ENCODE measurements at regions not wholly inside any gene's neighbourhood (a gene's known extent, or its start where the extent isn't known, plus 50 kb on each side); places are given as distances from the start of the nearest gene placed in this dataset.

- no peak for DNase-seq (ENCODE audit: low spot score)
- no peak overlapping the region for H3K27ac ChIP-seq (ENCODE audit: poor library complexity, severe bottlenecking)
- H3K27me3 ChIP-seq (ENCODE audit: insufficient read depth, poor library complexity, severe bottlenecking): no peaks in the 10 kb centered on the region
- H3K4me1 ChIP-seq (ENCODE audit: insufficient read depth, poor library complexity, severe bottlenecking): no peaks in the 10 kb centered on the region
- ATAC-seq (ENCODE audit: low read depth): no peak
- TF ChIP-seq CTCF (IDR thresholded peaks at IDR 0.05; ENCODE audit: poor library complexity, severe bottlenecking): no peak
- no peaks in the 10 kb centered on the region for H3K36me3 ChIP-seq (ENCODE audit: low read depth)
- H3K4me3 ChIP-seq (ENCODE audit: severe bottlenecking): no peak overlapping the region
- H3K9me3 ChIP-seq (ENCODE audit: severe bottlenecking): no peaks in the 10 kb centered on the region
Observed at GRCh38 chr3:162329514-162329913, 832.9 kb downstream of the OTOL1 start.

- H3K27ac ChIP-seq (ENCODE audit: poor library complexity, severe bottlenecking): no peak overlapping the region
- H3K36me3 ChIP-seq (ENCODE audit: low read depth): no peaks in the 10 kb centered on the region
- DNase-seq (ENCODE audit: low spot score) (no peak), ATAC-seq (ENCODE audit: low read depth) (no peak)
- no peaks in the 10 kb centered on the region for H3K27me3 ChIP-seq (ENCODE audit: insufficient read depth, poor library complexity, severe bottlenecking)
- no peaks in the 10 kb centered on the region for H3K9me3 ChIP-seq (ENCODE audit: severe bottlenecking)
- TF ChIP-seq CTCF (IDR thresholded peaks at IDR 0.05; ENCODE audit: poor library complexity, severe bottlenecking): no peak
- H3K4me3 ChIP-seq (ENCODE audit: severe bottlenecking): no peak overlapping the region
- no peaks in the 10 kb centered on the region for H3K4me1 ChIP-seq (ENCODE audit: insufficient read depth, poor library complexity, severe bottlenecking)
Observed at GRCh38 chr3:162332344-162332743, 835.7 kb downstream of the OTOL1 start.

GRCh38 chr3:162334537-162334936 is 837.9 kb downstream of the OTOL1 start:
- ATAC-seq (ENCODE audit: low read depth): no peak
- Histone ChIP-seq H3K9me3 (ENCODE audit: severe bottlenecking) (no peaks in the 10 kb centered on the region), H3K4me1 (ENCODE audit: insufficient read depth, poor library complexity, severe bottlenecking) (no peaks in the 10 kb centered on the region), H3K27ac (ENCODE audit: poor library complexity, severe bottlenecking) (no peak overlapping the region), H3K27me3 (ENCODE audit: insufficient read depth, poor library complexity, severe bottlenecking) (no peaks in the 10 kb centered on the region), H3K4me3 (ENCODE audit: severe bottlenecking) (no peak overlapping the region), H3K36me3 (ENCODE audit: low read depth) (no peaks in the 10 kb centered on the region)
- no peak for DNase-seq (ENCODE audit: low spot score)
- TF ChIP-seq CTCF (IDR thresholded peaks at IDR 0.05; ENCODE audit: poor library complexity, severe bottlenecking): no peak

- Histone ChIP-seq H3K27ac (ENCODE audit: poor library complexity, severe bottlenecking) (no peak overlapping the region), H3K9me3 (ENCODE audit: severe bottlenecking) (no peaks in the 10 kb centered on the region), H3K4me1 (ENCODE audit: insufficient read depth, poor library complexity, severe bottlenecking) (no peaks in the 10 kb centered on the region), H3K27me3 (ENCODE audit: insufficient read depth, poor library complexity, severe bottlenecking) (no peaks in the 10 kb centered on the region), H3K4me3 (ENCODE audit: severe bottlenecking) (no peak overlapping the region), H3K36me3 (ENCODE audit: low read depth) (no peaks in the 10 kb centered on the region)
- ATAC-seq (ENCODE audit: low read depth) (no peak), DNase-seq (ENCODE audit: low spot score) (no peak)
- TF ChIP-seq CTCF (IDR thresholded peaks at IDR 0.05; ENCODE audit: poor library complexity, severe bottlenecking): no peak
Observed at GRCh38 chr3:162337630-162338029, 841.0 kb downstream of the OTOL1 start.

GRCh38 chr3:162338514-162338913 is 841.9 kb downstream of the OTOL1 start:
- H3K36me3 ChIP-seq (ENCODE audit: low read depth): no peaks in the 10 kb centered on the region
- no peak overlapping the region for H3K4me3 ChIP-seq (ENCODE audit: severe bottlenecking)
- no peak for TF ChIP-seq CTCF (IDR thresholded peaks at IDR 0.05; ENCODE audit: poor library complexity, severe bottlenecking)
- no peaks in the 10 kb centered on the region for H3K4me1 ChIP-seq (ENCODE audit: insufficient read depth, poor library complexity, severe bottlenecking)
- no peak overlapping the region for H3K27ac ChIP-seq (ENCODE audit: poor library complexity, severe bottlenecking)
- no peaks in the 10 kb centered on the region for H3K9me3 ChIP-seq (ENCODE audit: severe bottlenecking)
- no peaks in the 10 kb centered on the region for H3K27me3 ChIP-seq (ENCODE audit: insufficient read depth, poor library complexity, severe bottlenecking)
- ATAC-seq (ENCODE audit: low read depth) (no peak), DNase-seq (ENCODE audit: low spot score) (no peak)

Measured in RWPE2 (cell line).